CD4-positive, alpha-beta T cell treated with Interleukin-2 at 100 ng/mL for 4 hours (primary cell): ENCODE measurements at regions not wholly inside any gene's neighbourhood (a gene's known extent, or its start where the extent isn't known, plus 50 kb on each side); places are given as distances from the start of the nearest gene placed in this dataset.

Experiments used
- DNase-seq: peaks from one replicate; pipeline ENCODE4 v3.0.0-alpha.2; 2020; ENCODE audit warnings: low spot score

- DNase-seq, result no peak
Observed at GRCh38 chr13:53144826-53145225, 116.2 kb downstream of the OLFM4 start.

- no peak for DNase-seq
Observed at GRCh38 chr13:53150568-53150967, 122.0 kb downstream of the OLFM4 start.

GRCh38 chr13:53151336-53152056 lies 122.9 kb downstream of the OLFM4 start:
- peak; percentile 17 for DNase-seq

- no peak for DNase-seq
Observed at GRCh38 chr13:53152057-53152421, 123.4 kb downstream of the OLFM4 start.

GRCh38 chr13:53158201-53158600 lies 129.6 kb downstream of the OLFM4 start:
- no peak for DNase-seq

- no peak for DNase-seq
Observed at GRCh38 chr13:53159431-53159830, 130.8 kb downstream of the OLFM4 start.

- DNase-seq, result no peak
Observed at GRCh38 chr13:53160211-53160610, 131.6 kb downstream of the OLFM4 start.

GRCh38 chr13:53161251-53161650 lies 132.6 kb downstream of the OLFM4 start:
- no peak for DNase-seq

- DNase-seq, result no peak
Observed at GRCh38 chr13:53165261-53165660, 136.6 kb downstream of the OLFM4 start.

GRCh38 chr13:53167561-53167960 lies 138.9 kb downstream of the OLFM4 start:
- no peak for DNase-seq

GRCh38 chr13:53170910-53171309 lies 142.3 kb downstream of the OLFM4 start:
- DNase-seq, result no peak

GRCh38 chr13:53174545-53174944 lies 145.9 kb downstream of the OLFM4 start:
- DNase-seq, result no peak

GRCh38 chr13:53180684-53181083 lies 152.1 kb downstream of the OLFM4 start:
- no peak for DNase-seq

GRCh38 chr13:53182724-53183123 lies 154.1 kb downstream of the OLFM4 start:
- DNase-seq, result no peak

- no peak for DNase-seq
Observed at GRCh38 chr13:53188120-53188519, 159.5 kb downstream of the OLFM4 start.

GRCh38 chr13:53189162-53189561 lies 160.5 kb downstream of the OLFM4 start:
- no peak for DNase-seq

GRCh38 chr13:53191091-53191490 lies 162.5 kb downstream of the OLFM4 start:
- DNase-seq, result no peak

- no peak for DNase-seq
Observed at GRCh38 chr13:53197424-53197823, 168.8 kb downstream of the OLFM4 start.

GRCh38 chr13:53198017-53198416 lies 169.4 kb downstream of the OLFM4 start:
- DNase-seq, result no peak

GRCh38 chr13:53198736-53199135 lies 170.1 kb downstream of the OLFM4 start:
- DNase-seq, result no peak

- DNase-seq, result no peak
Observed at GRCh38 chr13:53200075-53200474, 171.5 kb downstream of the OLFM4 start.

GRCh38 chr13:53200498-53201453 lies 172.2 kb downstream of the OLFM4 start:
- DNase-seq, result no peak
